ENCODE measurements at regions not wholly inside any gene's neighbourhood (a gene's known extent, or its start where the extent isn't known, plus 50 kb on each side); places are given as distances from the start of the nearest gene placed in this dataset.

DNA sequence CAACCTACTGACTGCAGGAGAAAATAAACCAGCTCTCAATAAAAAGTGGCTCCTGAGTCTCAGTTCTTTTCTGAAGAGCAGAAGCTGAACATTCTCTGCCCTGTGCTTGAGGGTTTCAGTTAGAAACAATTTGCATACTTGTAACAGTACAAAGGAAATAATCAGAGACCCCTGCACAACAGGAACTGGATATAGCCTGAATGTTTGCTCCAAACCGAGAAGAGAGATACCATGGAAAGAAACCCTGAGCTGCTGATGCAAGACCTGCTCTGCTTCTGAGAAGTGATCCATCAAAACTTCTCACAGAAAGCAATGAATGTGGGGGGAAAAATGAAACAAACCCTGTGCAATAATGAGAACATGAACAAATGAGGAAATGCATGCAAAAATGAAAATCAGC lies 592.9 kb downstream of the SEMA5A start:
- no peak overlapping the region for H3K4me3 ChIP-seq (ENCODE audit: control insufficient read depth, low read depth, low read length)
- TF ChIP-seq, protein P1, sequence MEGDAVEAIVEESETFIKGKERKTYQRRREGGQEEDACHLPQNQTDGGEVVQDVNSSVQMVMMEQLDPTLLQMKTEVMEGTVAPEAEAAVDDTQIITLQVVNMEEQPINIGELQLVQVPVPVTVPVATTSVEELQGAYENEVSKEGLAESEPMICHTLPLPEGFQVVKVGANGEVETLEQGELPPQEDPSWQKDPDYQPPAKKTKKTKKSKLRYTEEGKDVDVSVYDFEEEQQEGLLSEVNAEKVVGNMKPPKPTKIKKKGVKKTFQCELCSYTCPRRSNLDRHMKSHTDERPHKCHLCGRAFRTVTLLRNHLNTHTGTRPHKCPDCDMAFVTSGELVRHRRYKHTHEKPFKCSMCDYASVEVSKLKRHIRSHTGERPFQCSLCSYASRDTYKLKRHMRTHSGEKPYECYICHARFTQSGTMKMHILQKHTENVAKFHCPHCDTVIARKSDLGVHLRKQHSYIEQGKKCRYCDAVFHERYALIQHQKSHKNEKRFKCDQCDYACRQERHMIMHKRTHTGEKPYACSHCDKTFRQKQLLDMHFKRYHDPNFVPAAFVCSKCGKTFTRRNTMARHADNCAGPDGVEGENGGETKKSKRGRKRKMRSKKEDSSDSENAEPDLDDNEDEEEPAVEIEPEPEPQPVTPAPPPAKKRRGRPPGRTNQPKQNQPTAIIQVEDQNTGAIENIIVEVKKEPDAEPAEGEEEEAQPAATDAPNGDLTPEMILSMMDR (IDR thresholded peaks at IDR 0.05; ENCODE audit: control insufficient read depth, insufficient read depth, low read depth, low read length, missing control alignments) = no peak
- no peak for DNase-seq (ENCODE audit: low read depth)

DNA sequence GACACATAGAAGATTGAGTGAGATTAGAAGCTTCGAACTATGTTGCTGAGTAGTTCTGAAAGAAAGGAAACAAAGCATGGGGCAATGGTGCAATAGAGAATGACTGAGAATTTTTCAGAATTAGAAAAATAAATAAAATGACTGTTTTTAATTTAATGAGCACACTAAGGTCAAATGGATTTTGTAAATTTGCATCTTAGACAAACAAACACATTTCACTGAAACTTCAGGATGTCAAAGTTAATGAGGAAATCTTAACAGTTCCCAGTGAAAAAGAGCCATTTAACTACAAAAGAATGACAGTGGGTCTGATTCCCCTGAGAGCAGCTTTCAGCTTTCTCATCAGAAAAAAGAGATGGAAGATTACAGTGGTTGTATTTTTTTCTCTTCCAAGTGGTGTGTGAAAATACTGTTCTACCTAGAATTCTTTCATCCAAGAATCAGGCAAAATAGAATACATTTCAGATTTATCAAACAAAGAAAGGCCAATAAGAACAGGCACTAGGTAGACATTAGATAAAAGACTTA lies 591.9 kb downstream of the SEMA5A start:
- DNase-seq (ENCODE audit: low read depth) = no peak
- H3K4me3 ChIP-seq (ENCODE audit: control insufficient read depth, low read depth, low read length) = no peak overlapping the region
- TF ChIP-seq, protein P1 (IDR thresholded peaks at IDR 0.05; ENCODE audit: control insufficient read depth, insufficient read depth, low read depth, low read length, missing control alignments) = no peak

DNA sequence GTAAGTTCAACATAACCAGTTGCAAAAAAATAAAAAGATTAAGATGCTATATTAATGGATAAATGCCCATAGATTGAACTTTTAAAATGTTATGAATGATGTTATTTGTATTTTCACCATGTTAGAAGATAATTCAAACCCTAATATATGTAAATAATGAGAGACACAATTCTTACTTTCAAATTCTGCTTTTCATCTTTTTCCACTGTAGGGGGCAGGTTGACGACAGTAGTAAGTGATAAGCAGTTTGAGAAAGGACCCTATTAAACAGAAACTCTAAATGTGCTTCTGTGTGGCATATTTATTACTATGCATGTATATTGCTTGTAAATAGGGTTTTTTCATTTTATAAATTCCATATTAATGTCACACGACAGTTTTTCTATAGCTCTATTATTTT lies 591.1 kb downstream of the SEMA5A start:
- H3K4me3 ChIP-seq (ENCODE audit: control insufficient read depth, low read depth, low read length) = no peak overlapping the region
- TF ChIP-seq, protein P1 (IDR thresholded peaks at IDR 0.05; ENCODE audit: control insufficient read depth, insufficient read depth, low read depth, low read length, missing control alignments) = peak; percentile 18
- no peak for DNase-seq (ENCODE audit: low read depth)

DNA sequence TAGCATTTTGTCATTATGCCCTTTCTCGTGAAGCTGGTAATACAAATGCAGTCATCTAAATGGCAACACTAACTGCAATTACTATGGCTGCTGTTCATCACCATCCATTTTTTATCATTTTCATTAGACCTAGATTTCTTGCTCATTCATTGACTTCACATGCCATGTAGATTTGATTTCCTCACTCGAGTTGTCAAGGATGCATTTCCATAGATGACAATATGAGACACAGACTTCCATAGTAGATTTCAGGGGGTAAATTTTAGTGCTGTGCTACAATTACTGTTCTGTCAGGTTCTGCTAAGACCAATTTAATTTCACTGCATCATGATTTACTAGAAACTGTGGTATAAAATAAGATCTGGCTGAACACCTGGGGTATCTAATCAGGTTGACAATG lies 589.2 kb downstream of the SEMA5A start:
- TF ChIP-seq, protein P1 (IDR thresholded peaks at IDR 0.05; ENCODE audit: control insufficient read depth, insufficient read depth, low read depth, low read length, missing control alignments) = no peak

DNA sequence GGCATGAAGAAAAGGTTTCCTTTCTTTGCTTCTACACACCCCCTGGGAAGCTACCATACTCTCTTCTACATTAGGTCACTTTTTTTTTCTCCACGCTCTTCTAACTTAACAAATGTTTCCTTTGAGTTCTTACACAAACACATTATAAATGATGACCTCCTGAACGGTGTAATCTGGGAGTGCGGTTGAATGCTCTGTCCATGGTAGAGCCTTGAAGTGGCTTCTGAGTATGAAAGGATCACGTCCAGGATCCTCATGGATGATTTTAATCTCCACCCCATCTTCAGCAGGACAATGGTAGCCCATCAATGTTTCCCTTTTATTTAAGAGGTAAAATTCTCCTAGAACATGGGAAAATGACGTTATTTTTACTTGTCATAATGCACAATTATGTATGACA lies 587.3 kb downstream of the SEMA5A start:
- TF ChIP-seq, protein P1 (IDR thresholded peaks at IDR 0.05; ENCODE audit: control insufficient read depth, insufficient read depth, low read depth, low read length, missing control alignments) = no peak
- H3K4me3 ChIP-seq (ENCODE audit: control insufficient read depth, low read depth, low read length) = no peak overlapping the region
- no peak for DNase-seq (ENCODE audit: low read depth)

More for the DNA sequence above, 589.2 kb downstream of the SEMA5A start:
- DNase-seq (ENCODE audit: low read depth) = no peak
- no peak overlapping the region for H3K4me3 ChIP-seq (ENCODE audit: control insufficient read depth, low read depth, low read length)

DNA sequence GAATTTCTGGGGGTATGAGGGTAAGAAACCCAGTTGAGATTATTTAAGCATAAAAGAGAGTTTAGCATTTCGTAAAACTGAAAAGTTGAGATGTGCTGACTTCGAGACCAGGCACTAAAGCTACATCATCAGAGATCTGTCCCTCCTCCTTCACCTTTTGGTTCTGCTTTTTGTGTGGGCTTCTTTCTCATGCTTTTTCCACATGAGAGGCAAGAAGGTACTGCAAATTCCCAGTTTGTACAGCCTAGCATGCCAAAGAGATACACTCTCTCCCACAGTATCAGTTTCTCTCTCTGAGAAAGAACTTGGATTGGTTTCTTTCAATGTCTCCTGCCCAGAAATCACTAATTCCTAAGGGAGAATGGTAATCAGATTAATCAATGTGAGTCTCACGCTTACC lies 584.7 kb downstream of the SEMA5A start:
- no peak overlapping the region for H3K4me3 ChIP-seq (ENCODE audit: control insufficient read depth, low read depth, low read length)
- no peak for DNase-seq (ENCODE audit: low read depth)
- TF ChIP-seq, protein P1 (IDR thresholded peaks at IDR 0.05; ENCODE audit: control insufficient read depth, insufficient read depth, low read depth, low read length, missing control alignments) = no peak

DNA sequence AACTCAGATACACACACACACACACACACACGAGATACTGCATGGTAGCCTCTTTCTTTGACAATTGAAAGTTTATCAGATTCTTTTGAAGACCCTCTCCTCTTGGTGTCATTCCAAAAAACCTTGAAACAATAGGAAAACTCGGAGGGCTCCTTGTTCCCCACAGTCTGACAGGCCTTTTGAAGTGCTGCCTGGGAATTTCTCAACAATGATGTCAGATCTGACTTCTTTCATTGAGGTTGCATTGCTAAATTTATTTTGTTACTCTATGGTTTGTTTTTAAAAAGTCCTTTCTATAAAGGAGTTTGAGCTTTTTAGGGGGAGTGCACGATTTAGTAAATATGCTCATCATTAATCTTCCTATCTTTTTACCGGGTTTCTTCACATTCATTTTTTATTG lies 583.9 kb downstream of the SEMA5A start:
- H3K4me3 ChIP-seq (ENCODE audit: control insufficient read depth, low read depth, low read length) = no peak overlapping the region
- no peak for DNase-seq (ENCODE audit: low read depth)
- TF ChIP-seq, protein P1 (IDR thresholded peaks at IDR 0.05; ENCODE audit: control insufficient read depth, insufficient read depth, low read depth, low read length, missing control alignments) = no peak
